ENCODE measurements at regions not wholly inside any gene's neighbourhood (a gene's known extent, or its start where the extent isn't known, plus 50 kb on each side); places are given as distances from the start of the nearest gene placed in this dataset.

DNA sequence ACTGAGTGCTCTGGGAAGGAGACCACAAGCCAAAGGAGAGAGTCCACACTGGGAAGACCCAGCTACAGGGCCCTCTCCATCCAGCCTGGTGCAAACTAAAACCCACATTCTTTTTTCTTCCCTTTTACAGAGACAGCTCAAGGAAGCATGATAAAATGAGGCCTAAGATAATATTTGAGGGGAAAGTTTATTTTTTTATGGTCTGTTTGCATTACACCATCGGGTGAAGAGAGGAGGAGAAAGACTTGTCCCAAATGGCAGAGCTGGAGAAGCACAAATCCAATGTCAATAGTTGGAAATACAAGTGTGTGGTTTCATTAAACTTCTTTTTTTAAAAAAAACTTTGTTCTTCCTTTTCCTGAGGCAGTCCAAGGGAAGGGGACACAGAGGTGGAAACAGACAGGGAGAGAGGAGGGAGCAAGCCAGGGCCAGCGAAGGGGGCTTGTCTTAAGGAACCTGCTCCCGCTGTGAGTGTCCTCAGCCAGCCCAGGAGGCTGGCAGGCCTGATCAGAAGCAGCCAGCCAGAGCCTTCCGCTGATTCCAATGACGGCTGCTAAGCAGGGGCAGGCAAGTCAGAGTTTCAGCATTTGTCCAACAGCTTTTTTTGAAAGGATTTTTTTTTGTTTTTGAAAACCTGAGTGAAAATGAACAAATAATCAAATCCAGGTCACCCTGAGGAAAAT, 203.8 kb upstream of the SIX2 start:
- no peak for DNase-seq (ENCODE audit: low spot score)

DNA sequence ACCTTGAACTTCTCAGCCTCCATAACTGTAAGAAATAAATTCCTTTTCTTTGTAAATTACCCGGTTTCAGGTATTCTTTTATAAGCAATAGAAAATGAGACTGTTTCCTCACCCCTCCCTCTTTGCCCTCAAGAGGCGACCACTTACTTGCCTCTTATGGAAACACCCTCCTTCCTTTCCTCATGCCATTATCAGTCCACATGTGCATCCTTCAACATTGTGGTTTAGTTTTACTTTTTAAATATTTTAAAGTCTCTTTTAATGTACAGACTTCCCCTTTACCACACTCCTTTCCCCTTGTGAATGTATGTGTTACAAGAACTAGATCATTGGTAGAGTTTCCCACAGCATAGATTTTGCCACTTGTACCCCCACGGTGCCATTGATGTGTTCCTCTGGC, 202.4 kb upstream of the SIX2 start:
- DNase-seq (ENCODE audit: low spot score) = no peak

DNA sequence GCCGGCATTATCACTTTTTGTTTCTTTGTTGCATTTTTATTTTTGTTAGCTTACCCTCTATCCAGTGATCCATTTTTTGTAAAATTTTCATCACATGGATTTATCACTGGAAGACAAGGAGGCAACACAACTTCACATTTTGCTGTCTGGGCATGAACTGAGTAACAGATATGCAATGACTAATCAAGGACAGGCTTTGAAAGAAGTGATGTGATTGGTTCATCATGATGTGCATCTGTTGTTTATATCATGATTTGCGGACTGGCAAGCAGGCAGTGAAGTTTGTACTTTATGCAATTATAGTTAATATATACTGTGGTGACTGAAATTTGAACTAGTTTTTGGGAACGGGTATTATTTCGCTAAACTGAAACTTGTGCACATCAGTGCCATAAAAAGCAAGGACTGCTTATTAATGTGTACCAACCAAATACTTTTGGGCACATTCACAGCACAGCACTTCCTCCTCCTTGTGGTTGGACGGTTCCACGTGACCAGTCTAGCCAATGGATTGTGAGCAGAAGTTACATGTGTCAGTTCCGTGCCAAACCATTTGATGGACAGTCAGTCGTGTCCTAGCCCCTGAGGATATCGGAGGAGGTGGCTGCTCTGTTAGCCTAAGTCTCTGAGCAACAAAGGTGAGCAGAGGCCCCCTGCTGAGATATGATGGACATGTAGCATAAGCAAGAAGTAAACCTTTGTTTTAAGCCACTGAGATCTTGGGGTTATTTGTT, 201.4 kb upstream of the SIX2 start:
- no peak for DNase-seq (ENCODE audit: low spot score)

GRCh38 chr2:45209875-45210274, 200.6 kb upstream of the SIX2 start:
- no peak for DNase-seq (ENCODE audit: low spot score)

GRCh38 chr2:45209302-45209701, 200.1 kb upstream of the SIX2 start:
- no peak for DNase-seq (ENCODE audit: low spot score)

DNA sequence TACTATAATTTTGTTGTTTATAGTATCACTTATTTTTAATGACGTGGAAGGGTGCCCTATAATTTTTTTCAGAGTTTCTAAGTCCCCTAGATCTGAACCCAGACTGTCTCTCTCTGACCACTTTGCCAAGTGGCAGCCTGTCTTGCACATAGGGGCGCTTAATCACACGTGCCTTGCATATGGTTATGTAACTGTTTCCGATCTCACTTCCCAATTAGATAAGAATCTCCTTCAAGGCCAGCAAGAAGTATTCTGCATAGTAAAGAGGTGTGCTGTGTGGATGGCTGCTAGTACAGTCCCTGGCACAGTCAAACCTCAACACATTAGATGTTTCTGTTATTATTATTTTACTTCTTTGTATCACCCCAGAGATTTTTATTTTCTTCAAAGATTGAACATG, 197.8 kb upstream of the SIX2 start:
- DNase-seq (ENCODE audit: low spot score) = no peak

DNA sequence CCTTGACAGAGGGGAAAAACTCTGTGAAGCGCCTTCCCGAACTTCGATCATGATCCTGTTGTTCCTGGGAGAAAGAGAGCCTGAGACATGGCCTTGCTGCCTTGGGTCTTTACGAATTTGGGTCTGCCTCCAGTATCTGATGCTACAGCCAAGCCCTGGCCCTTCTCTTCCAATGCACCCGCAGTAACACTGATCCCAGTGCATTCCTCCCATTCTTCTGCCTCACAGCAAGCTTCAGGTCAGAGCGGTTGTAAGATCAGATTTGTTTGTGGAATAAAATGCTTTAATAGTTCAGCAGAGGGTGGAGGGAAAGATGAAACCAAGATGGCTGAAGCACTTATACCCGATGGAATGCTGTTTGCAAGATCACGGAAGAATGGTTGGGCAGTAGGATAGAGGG, 196.7 kb upstream of the SIX2 start:
- no peak for DNase-seq (ENCODE audit: low spot score)

GRCh38 chr2:45205480-45205879, 196.2 kb upstream of the SIX2 start:
- DNase-seq (ENCODE audit: low spot score) = no peak

- DNase-seq (ENCODE audit: low spot score) = no peak
Measured at GRCh38 chr2:45203400-45203799, 194.1 kb upstream of the SIX2 start.

DNA sequence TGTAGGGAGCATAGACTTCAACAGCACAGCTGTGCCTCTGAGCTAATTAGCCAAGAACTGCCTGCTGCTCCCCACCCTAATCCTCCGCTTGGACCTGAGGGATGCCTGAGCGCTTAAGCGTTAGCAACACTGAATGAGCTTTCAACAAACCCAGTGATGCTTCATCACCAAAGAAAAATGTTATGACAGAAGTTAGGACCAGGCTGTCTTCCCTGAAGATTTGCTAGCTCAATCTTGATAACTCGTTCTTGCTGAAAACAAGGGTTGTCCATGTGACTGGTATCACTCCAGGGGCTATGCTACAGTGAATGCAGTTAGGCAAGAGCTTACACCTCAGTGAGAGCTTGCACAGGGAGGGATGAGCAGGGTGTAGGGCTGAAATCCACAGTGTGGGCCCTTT, 190.7 kb upstream of the SIX2 start:
- DNase-seq (ENCODE audit: low spot score) = no peak

DNA sequence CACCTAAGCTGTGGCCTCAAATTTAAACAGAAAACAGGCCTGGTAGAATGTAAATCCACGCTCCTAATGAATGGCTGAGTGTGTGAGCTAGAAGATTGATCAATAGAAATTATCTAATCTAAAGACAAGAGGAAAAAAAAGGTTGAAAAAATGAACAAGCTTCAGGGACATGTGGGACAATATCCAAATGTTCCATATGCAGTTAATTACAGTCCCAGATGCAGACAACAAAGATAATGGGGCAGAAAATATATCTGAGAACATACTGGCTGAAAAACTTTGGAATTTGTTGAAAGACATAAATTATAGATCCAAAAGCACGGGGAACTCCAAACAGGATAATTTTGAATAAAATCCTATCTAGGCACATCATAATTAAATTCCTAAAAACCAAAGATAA, 186.7 kb upstream of the SIX2 start:
- DNase-seq (ENCODE audit: low spot score) = no peak

DNA sequence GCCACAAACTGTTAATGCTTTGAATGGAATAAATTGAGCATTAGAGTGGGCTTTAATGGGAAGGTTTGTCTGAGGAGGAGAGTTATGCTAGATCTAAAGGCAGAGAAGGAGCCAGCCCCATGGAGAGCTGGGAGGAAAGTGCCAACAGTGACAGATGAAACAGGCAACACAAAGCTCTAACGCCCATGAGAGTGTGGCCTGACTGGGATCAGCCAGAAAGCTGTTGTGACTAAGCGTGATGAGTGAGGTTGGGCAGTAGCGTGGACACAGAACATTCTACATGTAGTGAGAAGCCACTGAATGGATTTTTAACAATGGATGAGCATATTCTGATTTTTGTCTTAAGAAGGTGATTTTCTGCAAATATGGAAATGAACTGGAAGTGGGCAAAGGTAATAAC, 185.3 kb upstream of the SIX2 start:
- DNase-seq (ENCODE audit: low spot score) = no peak

DNA sequence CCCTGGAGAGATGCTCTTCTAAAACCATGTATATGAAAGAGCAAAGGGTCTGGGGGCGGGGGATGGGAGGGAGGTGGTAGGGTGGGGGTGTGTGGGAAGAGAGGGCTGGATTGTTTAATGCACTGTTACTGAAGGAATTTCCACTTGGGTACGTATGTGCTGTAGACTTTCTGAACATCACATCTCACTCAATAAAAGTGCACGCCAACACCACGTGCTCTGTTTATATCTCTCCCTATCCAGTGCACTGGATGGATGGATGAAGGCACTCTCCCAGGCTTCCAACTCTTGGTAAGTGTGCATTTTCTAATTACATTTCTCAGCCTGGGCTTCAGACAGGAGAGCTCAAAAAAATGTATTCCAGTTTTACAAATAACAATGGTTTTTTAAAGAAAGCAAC, 184.3 kb upstream of the SIX2 start:
- no peak for DNase-seq (ENCODE audit: low spot score)

DNA sequence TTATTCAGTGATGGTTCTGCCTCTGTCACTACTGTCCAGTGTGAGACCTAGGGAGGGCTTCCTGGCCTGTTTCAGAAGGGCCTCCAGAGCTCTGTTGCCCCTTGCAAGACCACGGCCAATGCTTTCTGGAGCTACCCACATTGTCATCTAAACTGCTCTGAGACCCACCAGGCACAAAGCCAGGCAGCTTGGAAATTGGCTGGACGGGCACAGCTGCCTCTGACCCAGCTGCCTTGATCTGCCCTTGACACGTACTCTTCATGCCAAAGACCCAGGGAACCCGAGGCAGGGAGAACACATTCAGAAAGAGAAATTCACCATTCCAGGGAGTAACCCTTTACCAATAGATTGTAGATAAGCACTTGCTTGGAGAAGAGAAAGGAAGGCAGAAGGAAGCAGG, 183.7 kb upstream of the SIX2 start:
- no peak for DNase-seq (ENCODE audit: low spot score)

DNA sequence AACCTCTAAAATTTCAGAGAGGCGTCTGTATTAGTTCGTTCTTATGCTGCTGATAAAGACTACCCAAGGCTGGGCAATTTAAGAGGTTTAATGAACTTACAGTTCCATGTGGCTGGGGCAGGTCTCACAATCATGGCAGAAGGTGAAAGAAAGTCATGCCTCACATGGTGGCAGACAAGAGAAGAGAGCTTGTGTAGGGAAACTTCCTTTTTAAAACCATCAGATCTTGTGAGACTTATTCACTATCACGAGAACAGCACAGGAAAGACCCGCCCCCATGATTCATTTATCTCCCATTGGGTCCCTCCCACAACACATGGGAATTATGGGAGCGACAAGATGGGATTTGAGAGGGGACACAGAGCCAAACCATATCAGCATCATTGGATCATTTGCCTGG, 183.2 kb upstream of the SIX2 start:
- DNase-seq (ENCODE audit: low spot score) = no peak

GRCh38 chr2:45191976-45192375, 182.7 kb upstream of the SIX2 start:
- DNase-seq (ENCODE audit: low spot score) = no peak

DNA sequence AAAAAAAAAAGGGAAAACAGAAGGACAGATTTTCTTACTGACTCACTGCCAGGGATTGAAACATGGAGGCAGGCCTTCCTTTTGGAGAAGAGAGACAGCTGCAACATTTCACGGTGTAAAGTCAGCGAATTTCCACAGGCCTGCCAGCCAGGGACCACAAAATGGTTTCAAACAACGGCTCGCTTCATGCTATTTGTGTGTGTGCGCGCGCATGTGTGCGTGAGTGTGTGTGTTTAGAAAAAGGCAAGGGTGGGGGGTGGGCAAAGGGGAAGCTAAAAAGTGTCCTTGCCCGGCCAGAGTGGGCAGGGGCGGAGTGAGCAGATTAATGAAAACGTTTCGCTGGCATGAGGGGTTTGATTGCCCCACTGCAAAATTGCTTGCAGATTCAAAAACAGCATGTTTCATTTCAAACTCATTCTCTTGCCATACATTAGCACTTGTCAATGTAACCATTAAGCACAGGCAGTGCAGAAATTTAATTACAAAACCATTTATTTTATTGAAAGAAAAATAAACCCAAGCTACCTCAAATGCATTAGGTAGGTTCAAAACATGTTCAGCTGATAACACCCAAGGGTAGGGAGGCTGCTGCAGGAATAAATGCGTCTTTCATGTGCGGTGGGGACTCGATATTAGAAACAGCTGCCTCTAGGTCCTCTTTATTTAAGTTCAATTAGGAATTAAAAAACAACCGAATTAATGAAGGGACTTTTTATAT, 182.1 kb upstream of the SIX2 start:
- no peak for DNase-seq (ENCODE audit: low spot score)

GRCh38 chr2:45190481-45190942, 181.3 kb upstream of the SIX2 start:
- no peak for DNase-seq (ENCODE audit: low spot score)

DNA sequence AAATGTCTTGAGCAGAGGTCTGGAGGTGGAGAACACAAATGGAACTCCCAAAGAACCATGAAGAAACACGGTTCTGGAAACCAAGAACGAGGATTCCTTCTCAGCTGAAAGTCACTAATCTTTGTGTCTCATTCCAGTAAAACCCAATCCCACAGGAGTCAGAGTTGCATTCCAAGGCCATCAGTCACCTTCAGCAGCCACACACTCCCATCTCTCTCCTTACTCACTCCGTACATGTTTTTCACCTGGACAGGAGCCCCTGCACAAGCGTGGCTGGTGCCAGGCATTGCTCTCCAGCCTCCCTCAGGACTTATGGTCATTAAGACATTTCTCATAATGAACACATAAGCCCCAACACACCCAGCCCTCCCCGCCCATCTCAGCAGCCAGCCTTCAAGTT, 175.4 kb upstream of the SIX2 start:
- DNase-seq (ENCODE audit: low spot score) = no peak

GRCh38 chr2:45182667-45183295, 173.5 kb upstream of the SIX2 start:
- DNase-seq (ENCODE audit: low spot score) = no peak

DNA sequence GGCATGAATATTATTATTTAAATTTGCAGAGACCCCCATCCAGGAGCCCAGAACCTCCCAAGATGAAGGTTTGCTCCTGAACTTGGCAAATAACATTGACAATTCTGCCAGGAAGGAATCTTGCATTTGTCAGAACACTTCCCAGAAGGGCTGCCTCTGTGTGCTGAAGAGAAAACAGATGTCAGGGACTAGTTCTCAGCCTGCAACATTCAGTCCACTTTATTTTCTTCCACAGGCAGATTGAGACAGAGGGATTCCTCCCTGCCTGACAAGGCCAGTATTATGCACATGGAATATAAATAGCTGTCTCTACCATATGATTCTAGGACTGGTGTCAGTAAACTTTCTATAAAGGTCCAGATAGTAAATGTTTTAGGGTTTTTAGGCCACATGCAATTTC, 171.5 kb upstream of the SIX2 start:
- no peak for DNase-seq (ENCODE audit: low spot score)

GRCh38 chr2:45180033-45180746, 170.9 kb upstream of the SIX2 start:
- DNase-seq (ENCODE audit: low spot score) = no peak
